HepG2 (cell line): ENCODE measurements at regions not wholly inside any gene's neighbourhood (a gene's known extent, or its start where the extent isn't known, plus 50 kb on each side); places are given as distances from the start of the nearest gene placed in this dataset.

Experiments used
- ATAC-seq: fragments of 200-7000 bp; cut with Tn5 transposase; 3 replicates; pipeline ENCODE4 v1.9.1; 2020; ENCODE audit warnings: mild to moderate bottlenecking, moderate library complexity
- BruUV-seq: library from RNA; stranded (reverse); fragments of 400-500 nt; replicated peaks from 2 replicates; lab custom pipeline; 2021; lab: Mats Ljungman, UMichigan
- CTCF ChIA-PET: fragments of 300-600 bp; formaldehyde crosslinking; extraction: SDS; loops from one replicate; lab custom pipeline; 2021; ENCODE audit warnings: low total read pairs, inconsistent platforms, low intra/inter-chr PET ratio; lab: Yijun Ruan, JAX
- POLR2A ChIA-PET: fragments of 350-600 bp; sonication (Branson Sonifier 250); formaldehyde crosslinking; loops from one replicate; lab custom pipeline; 2020; ENCODE audit warnings: antibody characterized with exemption, inconsistent platforms; lab: Yijun Ruan, JAX
- DNase-seq: peaks from one replicate; pipeline ENCODE4 v3.0.0-alpha.2; 2015; ENCODE audit warnings: low spot score
- FAIRE-seq: peaks from 3 replicates; lab custom pipeline; 2011; peaks lifted over from hg19 to GRCh38; lab: Jason Lieb, UNC
- H2AFZ ChIP-seq: one replicate; pipeline ENCODE4 v1.6.1; 2011; ENCODE audit warnings: low read length, inconsistent platforms
- H3K27ac ChIP-seq: fragments of 300-600 bp; 3 replicates; pipeline ENCODE4 v1.8.0; 2011; ENCODE audit warnings: mixed run types, mild to moderate bottlenecking, mixed read lengths, low read length, inconsistent platforms; ENCODE audit not compliant: insufficient read depth; ENCODE audit errors: extremely low read length
- H3K27me3 ChIP-seq, 2 experiments: fragments of 200-600 bp in 1 of 2; 2 replicates in 1 of 2; 3 replicates in 1 of 2; pipeline versions ENCODE4 v1.6.0 to v1.8.0; 2011; ENCODE audit warnings: low read length in 2 of 2, mild to moderate bottlenecking in 2 of 2, moderate library complexity in 2 of 2, inconsistent platforms in 1 of 2; ENCODE audit not compliant: insufficient read depth in 2 of 2, control insufficient read depth in 1 of 2
- H3K36me3 ChIP-seq, 2 experiments: fragments of 200-600 bp in 1 of 2; replicated peaks in 1 of 2; 2 replicates in 1 of 2; 3 replicates in 1 of 2; pipeline versions ENCODE4 v1.5.1 to v1.8.0; 2011; ENCODE audit warnings: low read length in 2 of 2, inconsistent platforms in 1 of 2; ENCODE audit not compliant: insufficient read depth in 2 of 2, control insufficient read depth in 1 of 2
- H3K4me1 ChIP-seq: 2 replicates; pipeline ENCODE4 v1.5.1; 2012; ENCODE audit warnings: low read length, inconsistent platforms; ENCODE audit not compliant: insufficient read depth
- H3K4me2 ChIP-seq: 2 replicates; pipeline ENCODE4 v1.6.0; 2011; ENCODE audit warnings: low read depth, low read length, inconsistent platforms
- H3K4me3 ChIP-seq, 3 experiments: fragments of 200-600 bp in 1 of 3; sonication (generic), shearing (Covaris generic) in 1 of 3; replicated peaks in 1 of 3; 2 replicates each; pipeline ENCODE4 v1.5.1; 2011 to 2016; ENCODE audit warnings: low read length in 3 of 3, inconsistent platforms in 2 of 3, low read depth in 2 of 3, mild to moderate bottlenecking in 2 of 3, control low read depth in 1 of 3, mixed read lengths in 1 of 3; ENCODE audit not compliant: insufficient read depth in 1 of 3
- H3K79me2 ChIP-seq: one replicate; pipeline ENCODE4 v1.6.1; 2011; ENCODE audit warnings: low read length, inconsistent platforms; ENCODE audit not compliant: insufficient read depth
- H3K9ac ChIP-seq: 2 replicates; pipeline ENCODE4 v1.6.0; 2011; ENCODE audit warnings: mild to moderate bottlenecking, low read depth, low read length, inconsistent platforms; ENCODE audit not compliant: insufficient read depth
- H3K9me3 ChIP-seq: 2 replicates; pipeline ENCODE4 v1.5.1; 2012; ENCODE audit warnings: mild to moderate bottlenecking, low read length
- H4K20me1 ChIP-seq: 2 replicates; pipeline ENCODE4 v1.6.0; 2011; ENCODE audit warnings: inconsistent platforms, mild to moderate bottlenecking, low read length, moderate library complexity; ENCODE audit not compliant: insufficient read depth
- GTF2F1 ChIP-seq: fragments of 150-350 bp; IDR thresholded peaks from 2 replicates; pipeline ENCODE4 v1.6.1; 2014; ENCODE audit warnings: low read length
- HDAC6 ChIP-seq: fragments of 200-600 bp; sonication (generic); IDR thresholded peaks from 2 replicates; pipeline ENCODE4 v1.7.0; 2017; ENCODE audit warnings: mild to moderate bottlenecking, antibody characterized with exemption, low read length, low read depth
- KLF11 ChIP-seq: IDR thresholded peaks from 2 replicates; pipeline ENCODE4 v1.6.1; 2016; ENCODE audit warnings: missing compliant biosample characterization
- TBX2 ChIP-seq: sonication (generic); formaldehyde crosslinking; IDR thresholded peaks from 2 replicates; pipeline ENCODE4 v1.5.0; 2020; ENCODE audit warnings: missing genetic modification reagents, mild to moderate bottlenecking, borderline replicate concordance
- THAP7 ChIP-seq: sonication (generic); formaldehyde crosslinking; IDR thresholded peaks from 2 replicates; pipeline ENCODE4 v1.8.1; 2023; ENCODE audit warnings: mild to moderate bottlenecking, missing genetic modification reagents
- TRAFD1 ChIP-seq: sonication (generic); formaldehyde crosslinking; IDR thresholded peaks from 2 replicates; pipeline ENCODE4 v1.5.1; 2020; ENCODE audit warnings: missing genetic modification reagents, mild to moderate bottlenecking, borderline replicate concordance
- WIZ ChIP-seq: sonication (generic); formaldehyde crosslinking; IDR thresholded peaks from 2 replicates; pipeline ENCODE4 v1.5.1; 2020; ENCODE audit warnings: mild to moderate bottlenecking, missing genetic modification reagents
- ZNF225 ChIP-seq: sonication (generic); formaldehyde crosslinking; IDR thresholded peaks from 2 replicates; pipeline ENCODE4 v1.4.0; 2020; ENCODE audit warnings: mild to moderate bottlenecking, missing genetic modification reagents
- ZNF253 ChIP-seq: sonication (generic); formaldehyde crosslinking; IDR thresholded peaks from 2 replicates; pipeline ENCODE4 v1.8.0; 2022; ENCODE audit warnings: mild to moderate bottlenecking, missing genetic modification reagents, borderline replicate concordance
- ZNF510 ChIP-seq: sonication (generic); formaldehyde crosslinking; IDR thresholded peaks from 2 replicates; pipeline ENCODE4 v1.4.0; 2020; ENCODE audit warnings: low read depth, mild to moderate bottlenecking, missing genetic modification reagents
- in situ Hi-C: cut with HindIII; loops from 2 replicates; pipeline ENCODE4 v1.10.0; 2017; ENCODE audit warnings: low pct_unique_long_range_greater_than_20kb; ENCODE audit not compliant: extremely low pct_ligation_motif_present
- intact Hi-C: fragments of 100-400 bp; cut with micrococcal nuclease; formaldehyde crosslinking; loops from one replicate; pipeline ENCODE4 v1.10.0; 2022; ENCODE audit not compliant: unreplicated experiment

- Histone ChIP-seq H3K27me3 (peaks cover 0 to 7% of the 10 kb centered on the region in 2 experiments; a peak in 2 of 5 replicates), H3K36me3 (no peaks in the 10 kb centered on the region), H3K27ac (no peak overlapping the region), H3K9ac (no peak overlapping the region), H3K79me2 (no peaks in the 10 kb centered on the region), H3K4me3 (no peak overlapping the region), H2AFZ (no peak overlapping the region), H3K9me3 (no peaks in the 10 kb centered on the region), H3K4me1 (no peaks in the 10 kb centered on the region), H3K4me2 (no peak overlapping the region), H4K20me1 (no peaks in the 10 kb centered on the region)
- DNase-seq (no peak), ATAC-seq (no peak), FAIRE-seq (no peak)
- in situ Hi-C loops, result no loop called here
- ChIA-PET CTCF (no interaction called here), POLR2A (no interaction called here)
- intact Hi-C loops, result no loop called here
- BruUV-seq, result no TSS peak
- TF ChIP-seq TRAFD1 (CRISPR knock-in tag), result no peak
- TF ChIP-seq HDAC6, result no peak
- no peak for TF ChIP-seq ZNF225 (CRISPR knock-in tag)
- TF ChIP-seq GTF2F1, result no peak
- TF ChIP-seq TBX2 (CRISPR knock-in tag), result no peak
- TF ChIP-seq THAP7, result no peak
- no peak for TF ChIP-seq ZNF253 (CRISPR knock-in tag)
- TF ChIP-seq KLF11 (CRISPR knock-in tag), result no peak
- TF ChIP-seq ZNF510 (CRISPR knock-in tag), result no peak
- TF ChIP-seq WIZ, result no peak
These were observed 102.9 kb downstream of the BOD1 start for GRCh38 chr5:173513521-173513991.
